ENCODE measurements at regions not wholly inside any gene's neighbourhood (a gene's known extent, or its start where the extent isn't known, plus 50 kb on each side); places are given as distances from the start of the nearest gene placed in this dataset.

- H3K27me3 ChIP-seq (replicated peaks; ENCODE audit: control insufficient read depth, insufficient read depth, low read length): no peaks in the 10 kb centered on the region
- H3K9me3 ChIP-seq (ENCODE audit: control insufficient read depth, low read length): no peaks in the 10 kb centered on the region
- H3K36me3 ChIP-seq (ENCODE audit: control insufficient read depth, insufficient read depth, low read length, severe bottlenecking): no peaks in the 10 kb centered on the region
- H3K4me1 ChIP-seq (ENCODE audit: control insufficient read depth, insufficient read depth, low read length): peaks cover 5% of the 10 kb centered on the region
- DNase-seq (ENCODE audit: low read depth): no peak
- H3K4me3 ChIP-seq (ENCODE audit: low read length): no peak overlapping the region
- H3K9ac ChIP-seq (ENCODE audit: low read length): no peak overlapping the region
These were observed 51.0 kb upstream of the NSUN7 start for GRCh38 chr4:40698733-40699132.

GRCh38 chr4:40699648-40700047 is 50.1 kb upstream of the NSUN7 start:
- no peak overlapping the region for H3K4me3 ChIP-seq (ENCODE audit: low read length)
- H3K9ac ChIP-seq (ENCODE audit: low read length): no peak overlapping the region
- H3K9me3 ChIP-seq (ENCODE audit: control insufficient read depth, low read length): no peaks in the 10 kb centered on the region
- no peaks in the 10 kb centered on the region for H3K27me3 ChIP-seq (replicated peaks; ENCODE audit: control insufficient read depth, insufficient read depth, low read length)
- H3K36me3 ChIP-seq (ENCODE audit: control insufficient read depth, insufficient read depth, low read length, severe bottlenecking): no peaks in the 10 kb centered on the region
- DNase-seq (ENCODE audit: low read depth): peak; percentile 48
- H3K4me1 ChIP-seq (ENCODE audit: control insufficient read depth, insufficient read depth, low read length): peaks cover 5% of the 10 kb centered on the region
